Epithelial cell of esophagus (primary cell): ENCODE measurements at regions not wholly inside any gene's neighbourhood (a gene's known extent, or its start where the extent isn't known, plus 50 kb on each side); places are given as distances from the start of the nearest gene placed in this dataset.

Source experiments
- DNase-seq: peaks from one replicate; pipeline ENCODE4 v3.0.0; 2010; ENCODE audit warnings: low read depth
- H3K4me3 ChIP-seq: 2 replicates; pipeline ENCODE4 v1.5.1; 2011; ENCODE audit warnings: mild to moderate bottlenecking, low read length, control low read depth
- TF ChIP-seq, protein P1 (sequence below): IDR thresholded peaks from 2 replicates; pipeline ENCODE4 v1.5.1; 2011; ENCODE audit warnings: low read depth, mild to moderate bottlenecking, low read length, control low read depth, inconsistent platforms; ENCODE audit not compliant: insufficient read depth; ENCODE audit errors: missing control alignments

DNA sequence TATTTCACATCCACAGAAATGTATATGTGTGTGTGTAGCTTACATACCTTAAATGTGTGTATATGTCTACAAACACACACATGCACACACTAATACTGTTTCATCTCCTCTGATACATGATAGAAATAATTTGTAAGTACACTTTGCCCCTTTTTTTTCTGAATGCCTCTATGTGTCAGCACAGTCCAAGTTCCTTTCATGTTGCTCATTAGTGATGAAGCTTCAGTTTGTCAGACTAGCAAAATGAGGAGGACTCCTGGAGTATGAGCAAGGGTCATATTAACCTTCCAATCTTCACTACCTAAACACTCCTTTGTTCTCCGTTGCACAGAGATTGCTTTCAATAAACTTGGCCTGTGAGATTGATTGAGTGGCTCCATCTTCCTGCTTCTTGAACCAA, 935.4 kb downstream of the MRPL39 start:
- H3K4me3 ChIP-seq, result no peak overlapping the region
- TF ChIP-seq, protein P1, sequence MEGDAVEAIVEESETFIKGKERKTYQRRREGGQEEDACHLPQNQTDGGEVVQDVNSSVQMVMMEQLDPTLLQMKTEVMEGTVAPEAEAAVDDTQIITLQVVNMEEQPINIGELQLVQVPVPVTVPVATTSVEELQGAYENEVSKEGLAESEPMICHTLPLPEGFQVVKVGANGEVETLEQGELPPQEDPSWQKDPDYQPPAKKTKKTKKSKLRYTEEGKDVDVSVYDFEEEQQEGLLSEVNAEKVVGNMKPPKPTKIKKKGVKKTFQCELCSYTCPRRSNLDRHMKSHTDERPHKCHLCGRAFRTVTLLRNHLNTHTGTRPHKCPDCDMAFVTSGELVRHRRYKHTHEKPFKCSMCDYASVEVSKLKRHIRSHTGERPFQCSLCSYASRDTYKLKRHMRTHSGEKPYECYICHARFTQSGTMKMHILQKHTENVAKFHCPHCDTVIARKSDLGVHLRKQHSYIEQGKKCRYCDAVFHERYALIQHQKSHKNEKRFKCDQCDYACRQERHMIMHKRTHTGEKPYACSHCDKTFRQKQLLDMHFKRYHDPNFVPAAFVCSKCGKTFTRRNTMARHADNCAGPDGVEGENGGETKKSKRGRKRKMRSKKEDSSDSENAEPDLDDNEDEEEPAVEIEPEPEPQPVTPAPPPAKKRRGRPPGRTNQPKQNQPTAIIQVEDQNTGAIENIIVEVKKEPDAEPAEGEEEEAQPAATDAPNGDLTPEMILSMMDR, result no peak
- no peak for DNase-seq

DNA sequence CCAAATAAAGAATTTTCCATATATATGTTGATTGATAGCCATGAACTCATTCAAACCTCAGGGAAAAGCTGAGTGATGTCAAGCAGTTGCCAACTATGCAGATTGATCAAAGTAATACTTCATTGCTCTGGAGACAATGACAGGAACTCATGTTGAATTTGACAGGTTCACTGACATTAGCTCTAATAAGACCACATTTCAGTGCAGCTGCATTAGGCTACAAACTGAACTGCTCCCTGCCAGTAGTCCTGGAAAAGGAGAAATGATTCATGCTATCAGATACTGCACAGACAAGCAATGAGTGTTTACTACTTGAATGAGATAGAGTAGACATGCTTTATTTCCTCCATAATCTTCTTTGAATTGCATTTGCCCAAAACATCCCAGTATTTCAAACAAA, 948.4 kb downstream of the MRPL39 start:
- DNase-seq, result no peak
- no peak overlapping the region for H3K4me3 ChIP-seq
- TF ChIP-seq, protein P1, result no peak

DNA sequence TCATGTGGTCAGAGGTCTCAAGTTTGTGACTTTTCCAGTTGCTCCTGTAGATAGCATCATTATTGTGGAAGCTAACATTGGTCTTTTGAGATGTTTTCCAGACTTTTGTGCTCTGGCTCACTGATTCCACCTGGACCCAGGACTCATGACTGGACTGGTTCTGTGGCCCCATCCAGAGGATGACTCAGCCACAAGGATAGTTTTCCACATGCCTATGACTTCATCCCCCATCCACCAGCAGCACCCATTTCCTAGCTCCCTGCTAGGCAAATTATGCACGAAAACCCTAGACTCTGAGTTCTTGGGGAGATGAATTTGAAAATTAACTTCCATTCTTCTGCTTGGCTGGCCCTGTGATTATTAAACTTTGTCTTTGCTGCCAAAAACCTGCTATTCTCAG, 949.3 kb downstream of the MRPL39 start:
- no peak overlapping the region for H3K4me3 ChIP-seq
- DNase-seq, result no peak
- TF ChIP-seq, protein P1, result no peak

DNA sequence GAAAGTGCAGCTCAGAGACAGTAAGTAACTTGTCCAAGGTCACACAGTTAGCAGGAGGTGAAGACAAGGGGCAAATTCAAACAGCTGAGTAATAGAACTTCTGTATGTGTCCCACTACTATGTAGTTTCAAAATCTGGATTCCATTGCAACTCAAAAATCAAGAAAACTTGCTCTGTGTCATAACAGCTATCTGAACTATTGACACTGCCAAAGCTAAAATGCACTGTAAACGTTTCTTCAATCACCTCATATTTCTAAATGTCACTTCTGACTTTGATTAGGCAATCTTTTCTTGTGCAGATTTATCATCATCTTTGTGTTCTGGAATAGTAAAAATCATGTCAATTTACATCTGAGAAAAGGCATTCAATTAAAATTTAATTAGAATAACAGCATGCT, 957.6 kb downstream of the MRPL39 start:
- TF ChIP-seq, protein P1, result no peak
- H3K4me3 ChIP-seq, result no peak overlapping the region
- DNase-seq, result no peak

DNA sequence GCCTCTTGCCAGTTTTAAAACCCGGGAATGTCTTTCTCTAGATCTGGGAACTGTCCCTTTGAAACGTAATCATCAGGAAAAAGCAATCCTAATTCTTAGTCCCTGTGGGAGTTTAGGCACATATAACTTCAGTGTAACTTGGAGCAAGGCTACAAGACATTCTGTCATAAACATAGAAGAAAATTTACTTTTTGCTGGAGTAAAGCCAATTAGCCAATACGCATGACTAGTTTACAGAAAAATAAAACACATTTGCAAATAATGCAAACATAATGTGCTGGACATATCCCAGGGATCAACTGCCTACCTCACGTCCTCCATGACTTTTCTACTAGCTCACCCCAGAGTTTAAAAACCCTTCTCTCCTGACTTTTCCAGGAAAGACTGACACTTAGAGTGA, 970.6 kb downstream of the MRPL39 start:
- no peak overlapping the region for H3K4me3 ChIP-seq
- TF ChIP-seq, protein P1, result no peak
- DNase-seq, result no peak

DNA sequence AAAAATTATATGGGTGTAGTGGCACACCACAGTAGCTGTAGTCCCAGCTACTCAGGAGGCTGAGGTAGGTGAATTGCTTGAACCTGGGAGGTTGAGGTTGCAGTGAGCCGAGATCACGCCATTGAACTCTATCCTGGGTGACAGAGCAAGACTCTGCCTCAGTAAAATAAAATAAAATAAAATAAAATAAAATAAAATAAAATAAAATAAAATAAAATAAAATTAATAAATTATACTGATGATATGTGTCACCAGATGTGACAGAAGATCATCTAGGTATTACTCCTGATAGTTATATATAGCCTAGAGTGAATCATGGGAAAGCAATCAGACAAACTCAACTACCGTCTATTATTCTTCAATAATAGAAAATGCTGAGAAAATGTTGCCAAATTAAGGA, 972.5 kb downstream of the MRPL39 start:
- DNase-seq, result no peak
- H3K4me3 ChIP-seq, result no peak overlapping the region
- TF ChIP-seq, protein P1, result no peak

DNA sequence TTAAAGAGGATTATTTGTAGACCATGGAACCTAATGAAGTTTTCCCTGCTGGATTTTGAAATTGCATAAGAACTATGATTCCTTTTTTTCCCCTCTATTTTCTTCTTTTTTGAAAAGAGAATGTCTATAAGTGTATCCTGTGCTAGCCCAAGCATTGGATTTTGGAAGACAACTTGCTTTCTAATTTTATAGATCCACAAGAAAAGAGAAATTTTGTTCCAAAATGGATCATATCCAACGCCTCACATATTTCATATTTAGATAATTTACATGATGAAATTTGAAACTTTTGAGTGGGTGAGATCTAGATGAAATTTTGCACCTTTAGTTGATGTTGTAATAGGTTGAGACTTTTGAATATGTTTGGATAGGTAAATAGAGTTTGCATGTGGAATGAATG, 978.7 kb downstream of the MRPL39 start:
- no peak overlapping the region for H3K4me3 ChIP-seq
- TF ChIP-seq, protein P1, result no peak

More for the DNA sequence above, 978.7 kb downstream of the MRPL39 start:
- no peak for DNase-seq
